T-helper 9 cell (primary cell): ENCODE measurements at regions not wholly inside any gene's neighbourhood (a gene's known extent, or its start where the extent isn't known, plus 50 kb on each side); places are given as distances from the start of the nearest gene placed in this dataset.

Experiments
- DNase-seq: peaks from one replicate; pipeline ENCODE4 v3.0.0-alpha.2; 2020

DNA sequence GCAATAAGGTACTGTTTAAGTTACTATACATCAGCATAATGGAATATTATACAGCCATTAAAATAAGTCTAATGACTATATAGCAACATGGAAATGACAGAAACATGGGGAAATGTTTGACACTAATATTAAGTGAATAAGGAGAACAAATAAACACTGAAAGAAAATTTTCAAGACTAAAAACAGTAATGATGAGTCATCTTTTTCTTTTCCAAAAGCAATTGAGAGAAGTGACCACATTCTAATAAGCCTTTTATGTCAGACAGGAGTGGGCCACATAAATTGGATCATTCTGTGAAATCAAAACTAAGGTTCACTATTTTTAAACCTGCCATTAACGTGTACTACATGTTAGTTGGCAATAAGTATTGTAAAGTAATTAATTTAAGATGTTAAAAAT is 187.5 kb downstream of the AHR start:
- no peak for DNase-seq

DNA sequence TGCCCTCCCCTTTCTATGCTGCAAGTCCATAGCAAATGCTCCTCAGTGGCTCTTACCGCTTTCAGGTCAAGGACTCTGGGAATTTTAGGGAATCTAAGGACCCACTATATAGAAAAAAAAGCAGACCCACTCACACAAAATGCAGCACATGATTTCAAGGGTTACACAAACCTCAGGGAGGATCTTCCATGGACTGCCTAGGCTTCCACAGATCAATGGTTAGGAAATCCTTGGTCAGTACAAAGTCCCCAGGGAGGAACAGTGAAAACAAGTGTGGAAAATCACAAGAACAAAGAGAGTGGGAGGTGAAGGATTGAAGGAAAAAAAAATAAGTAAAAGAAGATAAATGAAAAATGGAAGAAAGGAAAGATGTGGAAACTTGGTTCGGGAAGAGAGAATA is 188.4 kb downstream of the AHR start:
- no peak for DNase-seq

DNA sequence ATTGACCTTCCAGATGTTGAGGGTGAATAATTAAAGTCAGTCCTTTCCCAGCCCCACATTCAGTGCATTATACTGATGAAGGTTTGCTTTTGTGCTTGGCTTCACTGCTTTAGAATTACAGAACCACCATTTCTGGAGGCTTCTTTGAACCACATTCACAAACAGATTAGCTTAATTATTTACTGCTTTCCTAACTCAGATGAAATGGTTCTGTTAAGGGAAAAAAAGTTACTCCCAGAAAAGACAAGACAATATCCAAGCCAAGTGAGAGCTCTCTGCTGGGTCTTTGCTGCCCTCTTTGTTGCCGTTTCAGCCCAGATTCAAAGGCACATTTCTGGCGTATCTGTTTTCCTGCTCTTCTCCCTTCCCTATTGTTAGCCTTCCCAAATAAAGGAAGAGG is 188.9 kb downstream of the AHR start:
- DNase-seq = no peak

DNA sequence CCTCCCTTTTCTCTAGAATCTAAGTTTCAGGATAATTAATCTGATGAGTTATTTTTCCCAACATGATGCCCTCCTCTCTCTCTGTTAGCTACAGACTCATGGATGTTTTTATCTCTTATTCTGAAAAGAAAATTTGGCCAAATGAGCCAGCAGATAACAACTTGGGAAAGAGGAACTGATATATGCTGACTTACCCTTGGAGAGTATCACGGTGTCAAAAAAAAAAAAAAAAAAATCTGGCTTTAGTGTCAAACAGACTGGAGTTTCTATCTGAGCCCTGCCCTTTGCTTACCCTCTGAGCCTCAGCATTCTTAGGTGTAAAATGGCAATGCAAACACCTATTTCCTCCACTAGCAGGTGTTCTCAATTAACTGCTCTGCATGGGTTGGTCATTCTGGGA is 190.4 kb downstream of the AHR start:
- DNase-seq = no peak

DNA sequence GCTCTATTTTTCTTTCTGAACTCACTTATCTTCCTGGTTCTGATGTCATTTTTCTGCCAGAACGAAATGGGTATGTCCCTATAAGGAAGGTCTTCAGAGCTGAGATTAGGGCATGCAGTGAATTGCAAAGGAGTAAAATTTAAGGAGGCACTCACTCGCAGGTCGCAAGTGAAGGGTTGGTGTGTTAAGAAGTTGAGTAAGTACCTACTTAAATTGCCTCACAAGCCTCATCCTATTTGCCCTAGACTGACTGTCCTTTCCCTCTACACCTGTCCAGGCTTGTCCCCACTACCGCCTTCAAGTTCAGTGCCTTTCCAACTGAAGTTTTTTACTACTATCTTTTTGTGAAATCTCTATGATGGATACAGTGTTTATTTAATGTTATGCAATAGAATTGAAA is 191.5 kb downstream of the AHR start:
- DNase-seq = no peak

DNA sequence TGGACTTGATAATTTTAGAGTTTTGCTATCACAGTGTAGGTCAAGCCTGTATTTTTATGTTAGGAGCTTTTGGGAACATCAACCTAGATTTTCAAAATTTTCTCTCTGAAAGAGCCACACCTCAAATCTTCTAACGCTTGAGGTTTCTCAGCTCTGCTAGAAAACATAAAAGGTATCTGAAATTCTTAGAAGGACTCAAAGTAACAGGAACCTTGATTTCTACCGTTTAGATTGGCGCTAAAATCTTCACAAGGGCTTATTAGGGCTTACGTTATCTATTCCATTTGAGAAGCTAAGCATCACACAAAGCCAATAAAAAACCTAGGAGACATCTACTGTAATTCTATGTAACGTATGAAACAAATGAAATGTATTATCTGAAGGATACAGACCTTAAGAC is 192.4 kb downstream of the AHR start:
- no peak for DNase-seq

DNA sequence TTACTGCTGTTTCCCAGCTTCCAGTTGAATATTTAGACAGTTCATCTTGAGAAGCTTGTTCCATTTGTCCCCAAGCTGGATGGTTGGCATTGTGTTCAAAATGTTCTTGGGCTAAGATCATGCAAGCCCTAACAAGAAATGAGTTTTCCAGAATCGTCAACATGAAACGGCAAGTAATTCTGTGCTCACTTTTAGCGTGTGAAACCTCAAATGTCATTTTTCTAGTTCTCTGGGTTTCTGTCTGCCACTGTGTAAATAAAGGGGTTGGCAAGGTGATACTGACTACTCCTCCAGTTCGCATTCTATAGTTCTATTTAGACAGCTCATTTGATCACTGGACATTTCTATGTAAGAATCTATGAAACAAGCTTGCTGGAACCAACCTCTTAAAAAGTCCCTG is 194.0 kb downstream of the AHR start:
- no peak for DNase-seq

DNA sequence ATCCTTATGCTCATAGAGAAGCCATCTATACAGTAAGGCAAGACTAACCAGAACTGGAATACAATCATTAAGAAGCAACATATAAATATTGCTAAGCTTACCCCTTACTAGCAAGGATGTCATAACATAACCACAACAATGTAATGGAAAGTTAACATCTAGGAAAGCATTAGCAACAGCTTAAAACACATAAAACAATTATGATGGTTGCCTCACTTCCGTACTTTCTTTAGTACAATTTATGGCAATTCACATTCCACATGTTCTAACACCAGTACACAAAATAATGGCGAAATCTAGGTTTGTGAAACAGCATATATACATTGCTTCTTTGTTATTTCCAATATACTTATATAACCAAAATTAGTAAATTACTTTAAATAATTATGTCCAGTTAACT is 195.0 kb downstream of the AHR start:
- DNase-seq = no peak

DNA sequence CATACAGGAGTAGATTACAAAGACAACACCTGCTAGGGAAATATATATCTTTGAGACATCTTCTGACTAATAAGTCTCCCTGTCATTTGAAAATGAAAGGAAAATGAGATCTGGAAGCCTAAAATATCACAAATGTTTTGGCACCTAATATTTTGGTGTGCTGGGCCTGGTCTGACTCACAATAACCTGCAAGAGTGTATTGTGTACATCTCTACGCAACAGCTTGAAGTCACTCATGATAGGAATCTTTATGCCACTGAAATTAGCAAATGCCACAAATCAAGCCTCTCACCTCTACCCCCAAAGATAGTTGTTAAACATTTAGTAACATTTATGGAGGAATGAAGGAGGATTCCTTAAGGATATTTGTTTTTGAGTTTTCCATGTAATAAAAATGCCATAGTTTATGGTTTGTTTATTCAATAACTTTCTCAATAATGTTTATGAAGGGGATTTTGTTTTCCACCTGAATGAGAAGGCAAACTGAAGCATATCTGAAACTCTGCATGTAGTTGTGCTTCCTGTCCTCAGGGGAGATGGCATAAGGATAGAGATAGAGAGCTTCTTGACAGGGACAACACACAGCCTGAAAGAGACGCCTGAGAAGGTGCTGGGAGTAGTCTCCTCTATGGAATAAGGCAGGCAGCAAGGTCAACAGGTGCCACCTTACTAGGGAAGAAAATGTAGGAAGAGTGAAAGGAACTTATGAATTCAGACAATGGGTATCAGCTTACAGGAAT is 197.4 kb downstream of the AHR start:
- no peak for DNase-seq

DNA sequence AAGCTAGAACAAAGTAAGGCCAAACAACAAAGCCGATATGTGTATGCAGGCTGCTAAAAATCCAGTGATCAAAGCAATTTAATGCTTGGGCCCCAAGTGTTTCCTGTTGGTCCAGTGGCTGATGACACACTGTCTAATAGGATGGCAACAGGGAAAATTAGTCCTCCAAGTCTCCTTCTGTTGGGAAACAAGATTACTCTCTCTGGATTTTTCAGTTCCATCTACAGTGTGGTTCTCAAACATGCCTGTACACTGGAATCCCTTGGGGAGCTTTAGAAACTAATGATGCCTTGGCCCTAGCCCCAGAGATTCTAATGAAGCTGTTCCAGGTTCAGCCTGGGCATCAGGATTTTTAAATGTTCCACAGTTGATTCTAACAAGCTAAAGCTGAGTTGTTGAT is 198.7 kb downstream of the AHR start:
- no peak for DNase-seq

DNA sequence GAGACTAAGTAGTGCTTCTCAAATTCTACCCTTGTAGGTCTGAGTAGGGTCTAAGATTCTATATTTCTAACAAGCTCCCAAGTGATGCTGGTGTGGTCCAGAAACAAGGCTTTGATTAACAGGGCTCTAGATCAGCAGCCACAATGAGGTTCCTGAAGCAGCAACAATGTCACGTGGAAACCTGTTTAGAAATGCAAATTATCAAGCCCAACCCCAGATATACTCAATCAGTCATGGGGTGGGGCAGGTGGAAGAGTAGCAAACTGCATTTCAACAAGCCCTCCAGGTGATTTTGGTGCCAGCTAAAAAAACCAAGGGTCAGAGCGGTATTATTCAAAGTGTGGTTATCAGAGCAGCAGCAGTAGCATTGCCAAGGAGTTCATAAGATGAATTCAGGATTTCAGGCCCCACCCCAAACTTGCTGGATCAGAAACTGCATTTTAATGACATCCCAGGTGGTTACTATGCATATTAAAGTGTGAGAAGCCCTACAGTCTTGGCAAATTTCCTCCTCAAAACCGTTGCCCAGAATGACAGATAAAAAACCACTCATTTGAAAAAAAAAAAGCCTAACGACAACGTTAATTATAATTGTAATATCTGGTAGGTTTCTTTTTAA is 199.2 kb downstream of the AHR start:
- no peak for DNase-seq

DNA sequence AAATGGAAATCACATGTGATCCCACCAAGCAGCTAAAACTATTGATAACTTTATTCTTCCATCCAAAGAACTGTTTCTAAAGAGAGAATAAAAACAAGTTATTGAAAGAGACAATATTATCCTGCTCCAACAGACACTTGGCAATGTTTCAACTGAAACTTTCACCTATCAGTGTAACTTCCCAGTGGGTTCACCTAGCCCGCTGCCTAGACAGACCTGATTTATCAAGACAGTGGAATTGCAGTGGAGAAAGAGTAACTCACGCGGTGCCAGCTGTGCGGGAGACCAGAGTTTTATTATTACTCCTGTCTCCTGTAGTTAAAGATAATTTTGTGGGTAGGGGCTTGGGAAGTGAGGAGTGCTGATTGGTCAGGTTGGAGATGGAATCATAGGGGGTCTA is 199.8 kb downstream of the AHR start:
- no peak for DNase-seq

DNA sequence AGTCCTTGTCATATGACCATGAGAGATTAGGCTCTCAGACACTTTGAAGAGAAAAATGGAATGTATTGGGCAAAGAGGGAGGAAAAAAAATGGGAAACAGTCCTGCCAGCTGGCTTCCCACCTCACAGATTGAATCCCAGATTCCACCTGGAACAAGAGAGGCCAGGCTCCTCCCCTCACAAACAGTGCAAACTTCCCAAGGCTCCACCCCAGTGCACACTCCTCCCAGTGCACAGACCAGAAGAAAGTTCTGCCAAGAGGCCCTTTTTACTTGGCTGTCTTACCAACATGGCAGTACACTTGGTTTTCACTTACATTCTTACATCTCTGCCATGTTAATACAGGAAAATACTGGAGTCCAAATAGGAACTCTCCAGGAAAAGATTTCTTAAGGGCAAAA is 202.3 kb downstream of the AHR start:
- DNase-seq = no peak

DNA sequence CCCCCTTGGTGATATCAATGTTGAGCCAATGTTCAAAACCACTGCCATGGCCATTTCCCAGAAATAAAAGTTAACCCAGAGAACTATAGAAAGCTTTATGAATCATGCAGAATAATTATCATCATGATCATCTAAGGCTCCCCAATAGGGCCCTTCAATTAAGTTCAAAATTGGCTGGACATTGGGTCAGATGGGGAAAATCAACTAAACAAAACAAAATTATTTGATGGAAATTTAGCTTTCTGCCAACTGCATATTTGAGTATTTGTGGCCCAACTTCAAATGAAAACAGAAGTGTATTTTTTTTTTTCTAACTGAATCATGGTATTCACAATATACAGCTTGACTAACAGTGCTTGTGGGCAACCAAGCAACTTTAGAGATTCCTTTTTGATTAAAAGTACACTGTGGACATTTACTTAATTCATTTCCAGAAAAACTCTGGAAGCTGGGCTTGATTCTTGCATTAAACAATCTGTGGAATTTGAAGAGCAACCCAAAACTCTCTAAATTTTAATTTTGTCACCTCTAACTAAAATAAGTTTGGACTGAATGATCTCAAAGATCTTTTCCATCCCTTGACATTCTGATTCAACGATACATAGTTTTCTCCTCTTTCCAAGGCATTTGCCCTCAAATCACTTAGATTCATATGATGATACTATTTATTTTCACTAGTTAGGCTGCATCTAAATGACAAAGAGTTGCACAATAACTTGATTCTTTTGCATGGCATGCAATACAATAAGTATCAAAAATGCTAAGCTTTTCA is 203.2 kb downstream of the AHR start:
- DNase-seq = no peak

DNA sequence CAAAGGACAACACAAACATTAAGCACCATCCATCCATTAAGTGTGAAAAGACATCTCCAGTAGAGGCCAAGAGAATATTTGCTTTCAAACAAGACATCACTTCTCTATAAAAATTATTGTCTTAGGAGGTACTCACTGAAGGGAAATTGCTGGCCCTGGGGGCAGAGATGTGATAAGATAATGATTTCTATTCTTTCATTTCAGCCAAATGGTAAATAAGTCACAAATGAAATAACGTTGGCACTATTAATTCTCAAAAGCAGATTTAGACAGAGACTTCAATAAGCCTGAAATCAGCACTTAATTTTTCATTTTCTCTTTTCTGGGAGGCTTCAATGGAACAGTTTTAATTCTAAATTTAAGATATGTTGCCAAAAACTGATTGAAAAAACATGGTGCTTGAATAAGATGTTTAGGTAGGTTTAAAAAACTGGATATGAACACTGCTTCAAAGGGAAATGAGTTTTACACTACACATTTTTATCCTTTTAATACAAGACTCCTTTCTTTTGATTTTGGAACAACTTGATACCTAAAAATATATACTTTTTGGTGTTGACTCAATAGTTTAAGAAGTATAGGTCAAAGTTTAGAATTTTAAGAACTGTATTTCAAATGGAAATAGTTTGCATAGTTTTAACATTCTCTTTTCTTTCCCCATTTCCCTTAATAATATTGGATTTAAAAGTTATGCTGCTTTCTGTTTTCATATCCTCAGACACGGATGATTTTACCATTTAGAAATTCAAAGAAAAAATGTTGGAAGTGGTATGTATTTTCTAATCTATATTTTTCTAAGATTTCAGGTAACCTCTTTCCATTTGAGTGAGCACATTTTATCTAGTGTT is 204.0 kb downstream of the AHR start:
- no peak for DNase-seq

DNA sequence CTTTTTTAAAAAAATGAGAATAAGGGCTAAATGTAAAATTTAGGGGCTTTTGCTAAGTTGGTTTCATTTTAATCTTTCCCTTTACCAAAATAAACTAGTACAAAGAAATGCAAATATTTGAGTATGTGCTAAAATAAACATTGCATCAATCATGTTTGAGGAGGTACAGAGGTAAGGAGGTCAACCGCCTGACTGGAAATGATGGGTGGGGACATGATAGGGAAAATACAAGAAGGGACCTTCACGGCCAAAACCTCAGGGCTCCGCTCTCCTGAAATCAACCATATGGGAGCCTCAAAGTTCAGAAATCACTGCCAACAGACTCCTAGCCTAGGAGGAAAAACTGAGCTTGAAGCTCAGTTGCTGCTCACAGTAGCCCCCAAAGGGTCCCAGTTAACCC is 207.6 kb downstream of the AHR start:
- DNase-seq = no peak

DNA sequence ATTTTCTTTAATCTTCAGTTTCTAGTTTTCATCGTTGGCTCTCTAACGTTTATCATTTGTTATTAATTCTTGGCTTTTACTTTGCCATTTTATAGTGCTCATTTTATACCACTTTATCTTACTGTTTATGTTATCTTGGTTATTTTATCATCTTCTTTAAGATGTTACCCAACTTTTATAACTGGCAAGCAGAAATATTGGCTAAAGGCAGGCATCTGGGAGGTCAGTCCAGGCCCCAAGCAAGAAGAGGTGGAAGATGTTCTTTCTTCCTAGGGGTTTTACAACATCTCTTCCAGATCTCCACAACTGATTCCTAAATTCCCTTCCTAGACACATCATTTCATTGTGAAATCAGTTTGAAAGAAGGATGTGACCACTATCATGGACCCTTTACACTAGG is 208.1 kb downstream of the AHR start:
- DNase-seq = no peak

DNA sequence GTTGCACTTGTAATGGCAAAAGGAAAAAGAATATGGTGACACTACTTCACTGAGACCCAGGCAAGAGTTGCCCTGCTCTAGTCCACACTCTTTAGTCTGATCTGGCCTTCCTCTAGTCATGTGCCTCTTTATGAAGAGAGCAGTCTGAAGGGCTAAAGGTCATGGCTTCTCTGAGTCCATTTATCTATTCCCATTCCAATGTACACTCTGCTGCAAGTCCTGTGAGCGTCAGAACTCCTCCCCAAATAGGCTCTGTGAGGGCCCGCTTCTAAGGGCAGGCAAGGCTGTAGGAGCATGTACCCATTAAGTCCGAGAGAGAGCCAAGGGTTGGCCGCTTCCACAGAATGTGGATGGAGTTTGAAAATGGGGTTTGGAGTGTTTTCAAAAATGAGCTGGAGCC is 209.3 kb downstream of the AHR start:
- no peak for DNase-seq

DNA sequence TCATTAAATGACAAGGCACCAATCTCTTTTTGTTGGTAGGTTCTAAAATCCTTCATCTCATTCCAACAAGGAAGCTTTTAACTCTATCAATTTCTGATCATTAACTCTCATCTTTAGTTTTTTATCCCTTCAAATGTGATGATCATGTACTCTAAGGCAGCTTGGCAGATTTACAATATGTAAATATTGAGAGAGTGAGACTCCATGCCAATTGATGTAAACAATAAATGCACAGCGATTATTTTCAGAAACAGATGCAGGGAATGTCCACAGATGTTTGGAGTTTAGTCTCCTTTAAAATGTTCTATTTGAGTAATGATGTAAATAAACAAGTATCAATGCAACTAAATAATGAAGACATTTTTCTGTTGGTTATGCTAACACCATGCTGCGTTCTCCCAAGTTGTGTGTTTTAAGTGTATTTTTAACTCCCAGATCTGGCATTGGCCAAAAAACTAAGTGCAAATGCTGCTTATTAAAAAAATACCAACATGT is 213.8 kb downstream of the AHR start:
- DNase-seq = no peak

DNA sequence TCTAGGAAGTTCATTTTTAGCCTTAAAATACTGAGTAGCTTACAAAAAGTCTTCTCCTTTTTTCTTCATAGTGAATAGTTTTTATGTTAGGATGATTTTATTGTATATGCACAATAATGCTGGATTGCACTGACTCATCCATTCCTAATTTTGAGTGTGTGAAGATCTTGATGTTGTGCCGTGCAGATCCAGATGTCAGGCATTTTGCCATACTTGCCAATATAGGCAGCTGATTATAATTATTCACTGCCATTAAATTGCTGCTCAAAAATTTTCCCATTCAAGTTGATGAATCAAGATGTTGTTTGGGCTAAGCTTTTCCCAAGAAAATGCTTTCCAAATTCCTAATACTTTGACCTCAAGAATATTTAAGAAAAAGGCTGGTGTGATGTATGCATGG is 218.3 kb downstream of the AHR start:
- no peak for DNase-seq

DNA sequence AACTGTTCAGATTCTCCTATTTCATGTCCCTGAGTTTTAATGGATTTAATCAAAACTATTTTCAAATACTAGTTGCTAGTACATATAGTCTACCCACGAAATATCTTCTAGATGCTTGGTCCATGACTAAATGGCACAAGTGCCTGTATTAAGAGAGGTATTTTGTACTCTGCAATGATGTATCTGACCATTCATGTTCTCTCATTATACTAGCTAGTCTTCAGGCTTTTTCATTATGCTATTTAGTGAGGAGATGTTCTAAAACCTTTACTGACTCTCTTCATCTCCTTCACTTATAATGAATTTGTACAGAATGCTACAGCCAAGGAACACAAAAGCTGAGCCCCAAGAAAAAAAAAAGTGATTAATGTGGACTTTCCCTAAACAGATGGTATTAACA is 222.5 kb downstream of the AHR start:
- DNase-seq = no peak

DNA sequence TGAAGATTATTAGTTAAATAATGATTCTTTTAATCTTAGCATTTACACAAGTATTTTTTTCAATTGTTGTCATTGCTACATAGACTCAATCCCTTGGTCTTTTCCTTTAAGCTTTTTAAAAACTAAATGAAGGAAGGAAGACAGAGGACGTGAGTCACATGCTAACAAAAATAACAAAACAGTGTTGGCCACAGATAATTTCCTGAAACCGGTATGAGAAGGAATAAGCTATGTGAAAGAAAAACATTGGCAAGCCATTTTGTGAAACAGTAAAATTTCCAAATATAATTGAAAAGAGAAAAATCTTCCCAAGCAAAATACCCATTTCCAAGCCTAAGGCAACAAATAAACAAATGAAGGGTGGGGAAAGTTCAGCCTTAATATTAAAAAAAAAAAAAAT is 223.0 kb downstream of the AHR start:
- no peak for DNase-seq
